K562 (cell line): ENCODE measurements at regions not wholly inside any gene's neighbourhood (a gene's known extent, or its start where the extent isn't known, plus 50 kb on each side); places are given as distances from the start of the nearest gene placed in this dataset.

Experiments used
- ATAC-seq: fragments of 200-7000 bp; cut with Tn5 transposase; 3 replicates; pipeline ENCODE4 v1.9.1; 2020; ENCODE audit warnings: moderate library complexity
- BruUV-seq: library from RNA; stranded (reverse); fragments of 400-500 nt; replicated peaks from 2 replicates; lab custom pipeline; 2021; lab: Mats Ljungman, UMichigan
- CTCF ChIA-PET: fragments of 300-600 bp; formaldehyde crosslinking; extraction: SDS; loops from one replicate; lab custom pipeline; 2021; ENCODE audit warnings: low intra/inter-chr PET ratio; lab: Yijun Ruan, JAX
- POLR2A ChIA-PET: fragments of 300-600, 350-650 bp; sonication (Branson Sonifier 250); formaldehyde crosslinking; extraction: SDS; loops from one replicate; lab custom pipeline; 2021; ENCODE audit warnings: antibody characterized with exemption, inconsistent platforms; lab: Yijun Ruan, JAX
- DNase-seq, 4 experiments: peaks; one replicate each; pipeline versions ENCODE4 v3.0.0 to v3.0.0-alpha.2; 2011 to 2018; ENCODE audit warnings: low spot score in 3 of 4, mixed read lengths in 3 of 4; ENCODE audit errors: extremely low read depth in 1 of 4
- FAIRE-seq: peaks from 2 replicates; lab custom pipeline; 2011; peaks lifted over from hg19 to GRCh38; lab: Jason Lieb, UNC
- H2AFZ ChIP-seq: 2 replicates; pipeline ENCODE4 v1.6.0; 2011; ENCODE audit warnings: low read depth, low read length, control low read depth, inconsistent platforms
- H3K27ac ChIP-seq: fragments of 200-600 bp; 3 replicates; pipeline ENCODE4 v1.8.0; 2011; ENCODE audit warnings: low read depth, mild to moderate bottlenecking, control low read depth, inconsistent platforms, low read length, moderate library complexity, mixed read lengths; ENCODE audit errors: extremely low read depth
- H3K27me3 ChIP-seq, 2 experiments: fragments of 300-600 bp in 1 of 2; 2 replicates in 1 of 2; 3 replicates in 1 of 2; pipeline versions ENCODE4 v1.6.0 to v1.8.0; 2011; ENCODE audit warnings: inconsistent platforms in 2 of 2, low read length in 2 of 2, mild to moderate bottlenecking in 1 of 2, mixed read lengths in 1 of 2, moderate library complexity in 1 of 2; ENCODE audit not compliant: control insufficient read depth in 2 of 2, insufficient read depth in 2 of 2
- H3K36me3 ChIP-seq: fragments of 300-600 bp; 3 replicates; pipeline ENCODE4 v1.8.0; 2011; ENCODE audit warnings: mild to moderate bottlenecking, low read length, inconsistent platforms; ENCODE audit not compliant: control insufficient read depth, insufficient read depth
- H3K4me1 ChIP-seq, 2 experiments: fragments of 200-600 bp in 1 of 2; replicated peaks in 1 of 2; 2 replicates in 1 of 2; 3 replicates in 1 of 2; pipeline versions ENCODE4 v1.5.1 to v1.8.0; 2011; ENCODE audit warnings: inconsistent platforms in 2 of 2, low read length in 2 of 2, mild to moderate bottlenecking in 1 of 2, mixed read lengths in 1 of 2, moderate library complexity in 1 of 2; ENCODE audit not compliant: control insufficient read depth in 2 of 2, insufficient read depth in 2 of 2
- H3K4me2 ChIP-seq: 2 replicates; pipeline ENCODE4 v1.6.1; 2011; ENCODE audit warnings: low read length, control low read depth, inconsistent platforms, mixed read lengths; ENCODE audit not compliant: insufficient read depth
- H3K4me3 ChIP-seq: fragments of 200-600 bp; sonication (generic), shearing (Covaris generic); 2 replicates; pipeline ENCODE4 v1.5.1; 2016; ENCODE audit warnings: control low read depth, inconsistent platforms
- H3K79me2 ChIP-seq: fragments of 200-600 bp; 3 replicates; pipeline ENCODE4 v1.8.0; 2011; ENCODE audit warnings: low read length, inconsistent platforms; ENCODE audit not compliant: control insufficient read depth, insufficient read depth
- H3K9ac ChIP-seq, 2 experiments: 2 replicates each; pipeline versions ENCODE4 v1.6.0 to v1.6.1; 2011; ENCODE audit warnings: low read depth in 2 of 2, low read length in 2 of 2, control low read depth in 1 of 2, inconsistent platforms in 1 of 2, mild to moderate bottlenecking in 1 of 2, mixed read lengths in 1 of 2; ENCODE audit not compliant: insufficient read depth in 1 of 2
- H3K9me1 ChIP-seq: one replicate; pipeline ENCODE4 v1.6.0; 2011; ENCODE audit warnings: inconsistent platforms, mild to moderate bottlenecking, low read length, moderate library complexity; ENCODE audit not compliant: control insufficient read depth, insufficient read depth
- H3K9me3 ChIP-seq: replicated peaks from 2 replicates; pipeline ENCODE4 v1.5.1; 2011; ENCODE audit warnings: low read depth, low read length, inconsistent platforms; ENCODE audit not compliant: control insufficient read depth, insufficient read depth
- H4K20me1 ChIP-seq: replicated peaks from 2 replicates; pipeline ENCODE4 v1.6.1; 2011; ENCODE audit warnings: low read length, inconsistent platforms, mixed read lengths; ENCODE audit not compliant: control insufficient read depth, insufficient read depth
- CREB3L1 ChIP-seq: fragments of 450-650 bp; IDR thresholded peaks from 2 replicates; pipeline ENCODE4 v1.6.1; 2014; ENCODE audit warnings: low read depth, mild to moderate bottlenecking, moderate library complexity, borderline replicate concordance
- DEAF1 ChIP-seq: fragments of 450-650 bp; formaldehyde crosslinking; IDR thresholded peaks from 2 replicates; pipeline ENCODE4 v1.4.0; 2020; ENCODE audit warnings: mild to moderate bottlenecking, moderate library complexity
- HIVEP1 ChIP-seq: fragments of 250-450 bp; sonication (Bioruptor Pico); IDR thresholded peaks from 2 replicates; pipeline ENCODE4 v1.4.0; 2020; ENCODE audit warnings: mild to moderate bottlenecking
- HMG20B ChIP-seq: fragments of 250-450 bp; sonication (Bioruptor Pico); IDR thresholded peaks from 2 replicates; pipeline ENCODE4 v1.5.0; 2021; ENCODE audit warnings: mild to moderate bottlenecking
- RAD21 ChIP-seq, 2 experiments: fragments of 250-450 bp in 1 of 2; fragments of 450-650 bp in 1 of 2; sonication (Bioruptor Pico) in 1 of 2; formaldehyde crosslinking in 1 of 2; IDR thresholded peaks in 1 of 2; conservative IDR thresholded peaks in 1 of 2; 2 replicates each; pipeline versions ENCODE4 v1.4.0 to v1.8.0; 2020 to 2022; ENCODE audit warnings: mild to moderate bottlenecking in 2 of 2, moderate library complexity in 1 of 2
- SMAD1 ChIP-seq: fragments of 150-350 bp; IDR thresholded peaks from 2 replicates; pipeline ENCODE4 v1.6.1; 2014; ENCODE audit warnings: low read length, low read depth; ENCODE audit not compliant: partially characterized antibody
- SMC3 ChIP-seq: conservative IDR thresholded peaks from 2 replicates; pipeline ENCODE4 v1.6.1; 2011; ENCODE audit warnings: low read depth, low read length, improper control_type of control experiment; ENCODE audit not compliant: insufficient read depth
- WGBS: fragments of 100-300 bp; shearing (Covaris generic); methylation state at CpG from one replicate; pipeline ENCODE4 v1.1.6; 2016; ENCODE audit warnings: low coverage, mixed read lengths; ENCODE audit not compliant: insufficient coverage; ENCODE audit errors: missing lambda C conversion rate; 5-methylcytosine and 5-hydroxymethylcytosine counted together
- in situ Hi-C: fragments of 300-500 bp; cut with MboI; formaldehyde crosslinking; loops from 4 replicates; pipeline ENCODE4 v1.15.0; 2018; ENCODE audit warnings: inconsistent platforms, mixed read lengths
- intact Hi-C: fragments of 100-400 bp; cut with micrococcal nuclease; formaldehyde crosslinking; loops from 2 replicates; pipeline ENCODE4 v1.14.2; 2022
- TF ChIP-seq, protein P1 (sequence below): sonication (generic); formaldehyde crosslinking; IDR thresholded peaks from 2 replicates; pipeline ENCODE4 v1.8.0; 2023; ENCODE audit warnings: missing genetic modification reagents, mild to moderate bottlenecking, borderline replicate concordance
- TF ChIP-seq, protein P2 (sequence below), 2 experiments: IDR thresholded peaks in 1 of 2; conservative IDR thresholded peaks in 1 of 2; 2 replicates each; pipeline ENCODE4 v1.6.1; 2016; ENCODE audit warnings: low read depth in 2 of 2, mild to moderate bottlenecking in 1 of 2, missing compliant biosample characterization in 1 of 2, missing genetic modification characterization in 1 of 2, moderate library complexity in 1 of 2

- no peaks in the 10 kb centered on the region for H3K9me3 ChIP-seq
- POLR2A ChIA-PET: no interaction called here
- no peaks in the 10 kb centered on the region for H3K79me2 ChIP-seq
- no peak overlapping the region for H2AFZ ChIP-seq
- H3K9ac ChIP-seq: no peak overlapping the region
- H3K4me2 ChIP-seq: no peak overlapping the region
- H3K36me3 ChIP-seq: no peaks in the 10 kb centered on the region
- no peak overlapping the region for H3K27ac ChIP-seq
- no peaks in the 10 kb centered on the region for H3K4me1 ChIP-seq
- DNase-seq (peak; percentile 18 to 49 (median 20)), ATAC-seq (peak; percentile 68), FAIRE-seq (peak; percentile 83)
- CTCF ChIA-PET: interaction anchor here (1.1 to 1.8 kb wide), 4 partner anchors 486 to 667 kb away, joined by 3 to 7 read pairs (median 4); no protein-coding TSS in a partner anchor
- WGBS: under 1% methylated on average over 6 of the region's 6 CpGs
- BruUV-seq: no TSS peak
- intact Hi-C loops: loop anchor here (1.0 to 5.0 kb wide), 3 partner anchors 131 to 555 kb away; no protein-coding TSS in a partner anchor
- no peaks in the 10 kb centered on the region for H3K27me3 ChIP-seq
- in situ Hi-C loops: no loop called here
- H3K4me3 ChIP-seq: no peak overlapping the region
- H4K20me1 ChIP-seq: no peaks in the 10 kb centered on the region
- H3K9me1 ChIP-seq: no peaks in the 10 kb centered on the region
- TF ChIP-seq RAD21 (CRISPR knock-in tag; conservative IDR thresholded peaks at IDR 0.05 in 1 of 2, IDR thresholded peaks at IDR 0.05 in 1 of 2): peak; percentile 68 to 81
- TF ChIP-seq, protein P1, sequence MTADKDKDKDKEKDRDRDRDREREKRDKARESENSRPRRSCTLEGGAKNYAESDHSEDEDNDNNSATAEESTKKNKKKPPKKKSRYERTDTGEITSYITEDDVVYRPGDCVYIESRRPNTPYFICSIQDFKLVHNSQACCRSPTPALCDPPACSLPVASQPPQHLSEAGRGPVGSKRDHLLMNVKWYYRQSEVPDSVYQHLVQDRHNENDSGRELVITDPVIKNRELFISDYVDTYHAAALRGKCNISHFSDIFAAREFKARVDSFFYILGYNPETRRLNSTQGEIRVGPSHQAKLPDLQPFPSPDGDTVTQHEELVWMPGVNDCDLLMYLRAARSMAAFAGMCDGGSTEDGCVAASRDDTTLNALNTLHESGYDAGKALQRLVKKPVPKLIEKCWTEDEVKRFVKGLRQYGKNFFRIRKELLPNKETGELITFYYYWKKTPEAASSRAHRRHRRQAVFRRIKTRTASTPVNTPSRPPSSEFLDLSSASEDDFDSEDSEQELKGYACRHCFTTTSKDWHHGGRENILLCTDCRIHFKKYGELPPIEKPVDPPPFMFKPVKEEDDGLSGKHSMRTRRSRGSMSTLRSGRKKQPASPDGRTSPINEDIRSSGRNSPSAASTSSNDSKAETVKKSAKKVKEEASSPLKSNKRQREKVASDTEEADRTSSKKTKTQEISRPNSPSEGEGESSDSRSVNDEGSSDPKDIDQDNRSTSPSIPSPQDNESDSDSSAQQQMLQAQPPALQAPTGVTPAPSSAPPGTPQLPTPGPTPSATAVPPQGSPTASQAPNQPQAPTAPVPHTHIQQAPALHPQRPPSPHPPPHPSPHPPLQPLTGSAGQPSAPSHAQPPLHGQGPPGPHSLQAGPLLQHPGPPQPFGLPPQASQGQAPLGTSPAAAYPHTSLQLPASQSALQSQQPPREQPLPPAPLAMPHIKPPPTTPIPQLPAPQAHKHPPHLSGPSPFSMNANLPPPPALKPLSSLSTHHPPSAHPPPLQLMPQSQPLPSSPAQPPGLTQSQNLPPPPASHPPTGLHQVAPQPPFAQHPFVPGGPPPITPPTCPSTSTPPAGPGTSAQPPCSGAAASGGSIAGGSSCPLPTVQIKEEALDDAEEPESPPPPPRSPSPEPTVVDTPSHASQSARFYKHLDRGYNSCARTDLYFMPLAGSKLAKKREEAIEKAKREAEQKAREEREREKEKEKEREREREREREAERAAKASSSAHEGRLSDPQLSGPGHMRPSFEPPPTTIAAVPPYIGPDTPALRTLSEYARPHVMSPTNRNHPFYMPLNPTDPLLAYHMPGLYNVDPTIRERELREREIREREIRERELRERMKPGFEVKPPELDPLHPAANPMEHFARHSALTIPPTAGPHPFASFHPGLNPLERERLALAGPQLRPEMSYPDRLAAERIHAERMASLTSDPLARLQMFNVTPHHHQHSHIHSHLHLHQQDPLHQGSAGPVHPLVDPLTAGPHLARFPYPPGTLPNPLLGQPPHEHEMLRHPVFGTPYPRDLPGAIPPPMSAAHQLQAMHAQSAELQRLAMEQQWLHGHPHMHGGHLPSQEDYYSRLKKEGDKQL (CRISPR knock-in tag): no peak
- TF ChIP-seq, protein P2, sequence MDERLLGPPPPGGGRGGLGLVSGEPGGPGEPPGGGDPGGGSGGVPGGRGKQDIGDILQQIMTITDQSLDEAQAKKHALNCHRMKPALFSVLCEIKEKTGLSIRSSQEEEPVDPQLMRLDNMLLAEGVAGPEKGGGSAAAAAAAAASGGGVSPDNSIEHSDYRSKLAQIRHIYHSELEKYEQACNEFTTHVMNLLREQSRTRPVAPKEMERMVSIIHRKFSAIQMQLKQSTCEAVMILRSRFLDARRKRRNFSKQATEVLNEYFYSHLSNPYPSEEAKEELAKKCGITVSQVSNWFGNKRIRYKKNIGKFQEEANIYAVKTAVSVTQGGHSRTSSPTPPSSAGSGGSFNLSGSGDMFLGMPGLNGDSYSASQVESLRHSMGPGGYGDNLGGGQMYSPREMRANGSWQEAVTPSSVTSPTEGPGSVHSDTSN (CRISPR knock-in tag; IDR thresholded peaks at IDR 0.05; ENCODE audit: low read depth): no peak
- TF ChIP-seq, protein P2 (tag; conservative IDR thresholded peaks at IDR 0.05; ENCODE audit: low read depth): no peak
- TF ChIP-seq SMAD1: no peak
- TF ChIP-seq DEAF1 (CRISPR knock-in tag): peak; percentile 36; the same call in 1 of the 2 replicates
- peak; percentile 61 for TF ChIP-seq SMC3
- TF ChIP-seq CREB3L1: no peak
- TF ChIP-seq HIVEP1 (CRISPR knock-in tag): no peak
- no peak for TF ChIP-seq HMG20B (CRISPR knock-in tag)
Measured at GRCh38 chr5:7261049-7261448, 134.9 kb upstream of the ADCY2 start.
